Right hindlimb (tissue), 1 donor: ENCODE measurements at regions not wholly inside any gene's neighbourhood (a gene's known extent, or its start where the extent isn't known, plus 50 kb on each side); places are given as distances from the start of the nearest gene placed in this dataset.
A peak's percentile ranks its signal among the peaks of the same experiment; 100 is the strongest.

Experiments
- DNase-seq: peaks from one replicate; pipeline ENCODE4 v3.0.0-alpha.2; 2018

DNA sequence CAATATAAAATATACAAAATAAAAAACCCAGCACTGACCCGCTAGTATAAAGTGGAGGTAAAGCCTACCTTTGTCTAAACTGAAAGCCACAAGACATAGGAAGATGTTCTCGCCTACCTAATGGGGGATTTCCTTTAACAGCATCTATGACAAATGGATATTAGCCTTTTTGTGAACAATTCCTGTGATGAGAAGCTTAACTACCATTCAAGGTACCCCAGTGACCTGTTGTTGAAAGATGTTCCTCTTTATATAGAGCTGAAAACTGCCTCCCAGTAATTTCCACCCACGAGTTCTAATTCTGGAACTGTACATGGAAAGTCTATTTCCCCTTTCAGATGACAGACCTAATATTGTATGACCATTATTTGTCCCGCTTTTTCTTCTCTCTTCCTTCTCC lies 109.8 kb upstream of the RASGRP1 start:
- no peak for DNase-seq

DNA sequence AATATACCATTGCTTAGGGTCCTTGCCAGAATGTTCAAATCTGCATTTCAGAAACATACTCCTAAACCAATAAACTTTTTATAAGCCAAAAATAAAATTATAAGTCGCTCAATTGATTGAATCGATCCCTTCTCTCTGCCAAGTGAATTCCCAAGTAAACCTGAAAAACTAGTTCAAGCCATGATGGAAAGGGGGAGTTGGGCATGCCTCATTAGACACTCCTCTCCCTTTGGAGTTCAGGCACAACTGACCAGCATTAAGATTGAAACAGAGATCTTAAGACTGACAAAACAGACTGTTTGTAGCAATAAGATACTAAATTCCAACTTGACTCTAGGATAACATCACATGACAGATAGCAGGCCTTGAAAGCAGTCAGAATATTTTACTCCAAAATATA lies 113.7 kb upstream of the RASGRP1 start:
- DNase-seq, result no peak

DNA sequence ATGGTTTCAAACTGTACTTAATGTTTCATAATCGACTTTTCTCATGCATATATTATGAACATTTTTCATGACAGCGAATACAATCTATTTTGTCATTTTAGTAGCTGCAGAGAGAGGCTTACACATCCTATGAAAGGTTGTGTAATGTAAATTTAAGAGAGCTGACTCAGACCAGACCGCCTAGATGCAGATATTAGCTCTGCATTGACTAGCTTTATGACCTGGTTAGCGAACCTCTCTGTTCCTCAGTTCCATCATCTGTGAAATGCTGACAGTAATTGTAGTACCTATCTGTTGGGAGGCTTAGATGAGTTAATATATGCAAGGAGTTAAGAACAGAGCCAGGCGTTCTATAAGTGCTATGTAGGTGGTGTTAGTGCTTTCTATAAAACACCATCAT lies 116.2 kb upstream of the RASGRP1 start:
- DNase-seq, result no peak

DNA sequence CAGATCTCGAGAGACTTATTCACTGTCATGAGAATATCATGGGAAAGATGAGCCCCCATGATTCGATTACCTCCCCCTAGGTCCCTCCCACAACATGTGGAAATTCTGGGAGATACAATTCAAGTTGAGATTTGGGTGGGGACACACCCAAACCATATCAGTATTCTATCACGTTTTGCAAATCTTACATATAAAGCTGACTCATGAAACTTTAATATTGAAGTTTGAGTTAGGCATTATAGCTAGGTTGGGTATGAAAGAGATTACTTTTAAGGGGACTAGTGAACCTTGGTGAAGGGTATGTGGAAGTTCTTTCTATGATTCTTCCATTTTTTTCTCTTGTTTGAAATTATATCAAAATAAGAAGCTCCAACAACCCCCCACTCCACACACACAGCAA lies 117.7 kb upstream of the RASGRP1 start:
- no peak for DNase-seq

DNA sequence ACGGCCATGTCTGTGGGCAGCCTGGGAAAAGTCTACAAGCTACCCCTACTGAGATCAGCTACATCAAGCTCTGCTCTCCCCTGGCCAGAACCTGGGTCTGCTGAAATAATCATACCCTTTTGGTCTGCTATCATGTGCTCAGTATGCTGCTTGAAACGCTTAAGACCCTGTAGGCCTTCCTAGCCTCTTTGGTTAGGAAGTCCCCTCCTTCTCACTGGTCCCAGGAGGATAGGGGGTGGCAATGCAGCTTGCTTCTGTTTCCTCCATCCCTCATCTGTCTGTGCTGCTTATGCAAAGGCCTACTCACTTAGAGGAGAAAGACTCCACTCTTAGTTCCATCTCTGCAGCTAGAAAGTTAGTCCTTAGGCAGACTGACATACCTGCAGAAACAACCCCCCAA lies 118.2 kb upstream of the RASGRP1 start:
- DNase-seq, result no peak

DNA sequence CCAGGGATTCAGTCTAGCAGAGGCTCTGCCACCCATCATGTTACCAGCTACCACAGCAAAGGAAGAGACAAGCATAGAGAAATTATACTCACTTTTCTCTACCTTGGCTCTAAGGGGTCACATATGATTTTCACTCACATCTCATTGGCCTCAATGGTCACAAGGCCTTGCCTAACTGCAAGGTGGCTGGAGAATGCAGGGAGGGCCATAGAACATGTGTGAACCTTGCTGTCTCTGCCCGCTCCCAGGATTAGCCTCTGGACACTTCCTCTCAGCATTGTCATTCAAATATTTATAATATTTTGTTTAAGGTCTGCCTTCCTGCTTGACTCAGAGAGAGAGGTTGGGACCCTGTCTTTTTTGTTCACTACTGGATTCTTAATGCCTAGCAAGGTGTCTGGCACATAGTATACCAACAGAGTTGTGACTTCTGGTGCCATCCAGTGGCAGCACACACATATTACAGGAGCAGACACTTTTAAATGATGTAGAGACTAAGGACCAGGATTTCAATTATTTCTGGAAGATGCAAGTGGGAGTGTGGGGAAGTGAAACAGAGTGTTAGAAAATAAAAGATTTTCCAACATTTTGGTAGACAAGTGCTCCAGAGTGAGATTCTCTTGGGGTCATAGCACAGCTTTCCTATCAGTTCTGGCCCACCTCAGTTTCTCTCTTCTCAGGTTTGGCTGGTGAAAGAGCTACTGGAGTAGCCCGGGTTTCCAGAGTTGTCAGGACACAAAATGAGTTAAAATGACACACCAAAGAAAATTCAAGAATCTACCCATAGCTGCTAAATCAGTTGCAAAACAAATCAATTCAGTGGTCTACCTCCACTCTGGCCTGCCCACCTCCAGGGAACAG lies 119.0 kb upstream of the RASGRP1 start:
- DNase-seq, result peak; percentile 45

DNA sequence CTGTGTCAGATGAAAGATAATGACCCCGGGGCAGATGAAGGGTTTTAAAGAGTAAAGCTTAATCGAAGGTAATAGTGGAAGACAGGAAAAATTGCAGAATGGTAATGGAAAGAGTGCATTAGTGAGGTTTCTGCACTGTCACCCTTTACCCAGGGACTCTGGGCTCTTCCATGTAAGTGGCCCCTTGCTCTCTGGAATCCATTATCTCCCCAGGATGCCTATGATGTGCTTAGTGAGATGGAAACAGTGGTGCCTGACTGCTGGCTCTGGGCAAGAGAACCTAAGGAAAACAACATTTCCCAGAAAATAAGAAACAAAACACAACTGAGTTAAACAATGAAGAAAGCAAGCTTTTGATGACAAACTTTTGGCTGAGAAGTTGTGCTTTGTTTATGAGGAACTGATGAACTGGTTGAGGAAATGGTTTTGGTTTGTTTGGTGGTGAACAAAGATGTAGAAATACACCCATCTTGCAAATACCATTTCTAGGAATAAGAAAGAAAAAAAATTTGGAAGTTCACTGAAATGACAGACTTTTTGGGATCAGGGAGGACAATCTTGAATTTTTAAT lies 119.9 kb upstream of the RASGRP1 start:
- no peak for DNase-seq

DNA sequence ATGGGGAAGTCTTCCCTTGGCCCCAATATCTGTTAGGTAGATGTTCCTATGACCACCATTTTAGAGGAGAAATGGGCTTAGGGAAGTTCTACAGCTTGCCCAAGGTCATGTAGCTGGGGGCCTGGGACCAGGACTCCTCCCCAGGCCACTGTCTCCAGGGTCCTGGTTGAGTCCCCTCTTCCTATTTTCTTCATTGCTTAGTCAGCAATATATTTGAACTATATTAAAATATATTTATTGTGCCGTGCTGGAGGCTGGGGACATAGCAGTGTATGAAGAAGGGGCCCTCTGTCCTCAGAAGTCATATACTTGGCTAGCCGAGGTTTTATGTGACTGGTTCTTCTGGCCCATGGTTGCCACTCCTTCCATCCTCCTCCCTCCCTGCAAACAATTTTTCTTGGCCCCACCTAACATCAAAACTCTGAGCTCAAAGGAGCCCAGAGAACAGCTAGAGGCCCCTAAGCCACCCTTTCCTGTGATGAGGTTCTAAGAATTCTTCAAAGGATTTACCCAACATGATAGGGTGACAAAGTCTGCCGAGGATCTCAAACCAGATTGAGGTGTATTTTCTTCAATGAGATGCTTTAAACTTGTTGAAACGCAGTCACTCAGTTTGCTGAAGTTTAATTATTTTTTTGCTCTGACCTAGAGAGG lies 121.2 kb upstream of the RASGRP1 start:
- no peak for DNase-seq

DNA sequence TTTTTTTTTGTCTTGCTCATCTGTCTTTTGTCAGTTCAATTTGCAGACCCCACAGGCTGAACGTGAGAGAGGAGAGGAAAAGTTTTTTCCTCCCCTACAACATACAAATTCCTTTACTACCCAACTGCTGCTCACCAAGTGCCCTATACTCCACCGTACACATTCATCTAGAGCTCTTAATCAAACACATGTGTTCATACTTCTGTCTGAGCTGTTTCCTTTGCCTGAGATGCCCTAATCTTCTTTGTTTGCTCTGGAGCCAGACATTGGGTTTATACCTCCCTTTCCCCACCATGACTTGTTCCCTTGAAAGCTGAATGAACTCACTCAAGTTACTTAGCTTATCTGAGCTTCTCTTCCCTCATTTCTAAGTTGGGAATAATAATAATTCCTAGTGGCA lies 122.7 kb upstream of the RASGRP1 start:
- DNase-seq, result no peak

DNA sequence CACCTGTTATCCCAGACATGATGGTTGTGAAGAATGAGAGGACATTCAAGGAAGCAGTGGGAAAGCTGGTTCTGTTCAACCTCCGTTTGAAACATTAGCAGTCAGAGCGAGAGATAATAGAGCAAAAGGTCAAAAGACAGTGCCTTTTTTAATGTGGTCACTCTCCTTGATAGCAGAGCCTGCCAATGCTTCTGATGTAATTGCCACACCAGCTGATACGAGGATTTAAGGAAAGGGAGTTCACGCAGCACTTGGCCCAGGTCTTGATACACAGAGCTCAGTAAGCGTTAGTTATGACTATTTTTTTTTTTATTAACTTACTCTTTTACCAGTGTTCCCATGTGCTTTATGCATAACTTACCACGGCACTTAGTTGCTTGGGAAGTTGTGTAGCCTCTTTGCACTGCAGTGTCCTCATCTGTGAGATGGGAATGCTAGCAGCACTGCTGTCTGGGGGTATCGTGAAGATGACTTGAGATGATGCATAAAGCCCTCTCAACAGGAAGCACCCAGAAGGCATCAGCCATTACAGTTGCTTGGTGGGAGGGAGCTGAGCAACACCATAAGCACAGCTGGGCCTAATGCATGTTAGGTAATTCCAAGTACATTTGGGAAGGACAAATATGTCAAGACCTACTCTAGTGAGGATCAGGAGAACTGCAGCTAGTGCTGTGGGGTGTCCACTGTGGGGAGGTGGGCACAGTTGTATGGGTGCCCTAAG lies 123.3 kb upstream of the RASGRP1 start:
- no peak for DNase-seq

DNA sequence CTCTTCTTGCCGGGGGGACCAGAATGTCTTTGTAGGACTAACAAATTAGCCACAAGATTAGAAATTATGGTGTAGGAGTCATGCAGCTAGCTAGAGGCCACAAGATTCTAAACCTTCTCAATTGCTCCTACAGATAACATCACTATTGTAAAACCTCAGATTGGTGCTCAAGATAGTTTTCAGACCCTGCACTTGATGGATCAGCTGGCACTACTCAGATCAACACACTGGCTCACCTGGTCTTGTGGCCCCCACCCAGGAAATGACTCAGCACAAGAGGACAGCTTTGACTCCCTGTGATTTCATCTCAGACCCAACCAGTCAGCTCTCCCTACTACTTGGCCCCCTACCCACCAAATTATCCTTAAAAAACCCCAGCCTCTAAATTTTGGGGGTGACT lies 124.1 kb upstream of the RASGRP1 start:
- no peak for DNase-seq

DNA sequence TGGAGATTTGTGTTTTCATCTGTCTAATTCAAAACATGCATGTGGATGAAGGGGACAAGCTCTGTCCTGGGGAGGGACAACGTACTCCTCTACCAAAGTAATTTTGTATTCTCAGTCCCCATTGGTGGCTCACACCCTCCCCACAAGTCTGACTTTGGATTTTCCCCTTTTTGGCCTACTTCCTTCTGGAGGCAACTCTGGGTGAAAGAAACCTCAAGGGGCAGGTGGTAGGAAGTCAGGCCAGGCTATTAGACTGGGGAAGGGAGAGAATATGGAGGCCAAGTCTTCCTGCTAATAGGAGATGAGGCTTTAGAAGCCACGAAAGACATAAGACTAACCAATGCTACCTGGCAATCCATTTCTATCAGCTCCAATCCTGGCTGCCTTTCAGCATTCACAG lies 124.9 kb upstream of the RASGRP1 start:
- no peak for DNase-seq

DNA sequence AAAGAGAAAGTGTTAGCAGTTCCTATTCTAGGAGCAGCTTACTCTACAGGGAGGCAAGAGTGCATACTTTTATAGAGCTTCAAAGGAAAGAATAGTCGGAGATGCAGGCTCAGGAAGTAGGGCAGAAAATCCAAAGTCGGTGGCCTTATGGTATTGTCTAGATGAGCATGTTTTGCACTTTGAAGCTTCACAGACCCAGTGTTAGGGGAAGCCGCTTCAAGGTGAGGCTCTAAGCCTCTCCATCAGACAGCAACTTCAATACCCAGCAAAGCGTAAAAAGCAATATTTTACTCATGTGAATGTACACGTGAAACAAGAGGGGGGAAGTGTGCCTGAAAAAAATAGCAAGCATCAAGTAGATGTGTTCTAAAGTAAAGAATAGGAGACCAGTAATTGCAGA lies 125.6 kb upstream of the RASGRP1 start:
- no peak for DNase-seq

DNA sequence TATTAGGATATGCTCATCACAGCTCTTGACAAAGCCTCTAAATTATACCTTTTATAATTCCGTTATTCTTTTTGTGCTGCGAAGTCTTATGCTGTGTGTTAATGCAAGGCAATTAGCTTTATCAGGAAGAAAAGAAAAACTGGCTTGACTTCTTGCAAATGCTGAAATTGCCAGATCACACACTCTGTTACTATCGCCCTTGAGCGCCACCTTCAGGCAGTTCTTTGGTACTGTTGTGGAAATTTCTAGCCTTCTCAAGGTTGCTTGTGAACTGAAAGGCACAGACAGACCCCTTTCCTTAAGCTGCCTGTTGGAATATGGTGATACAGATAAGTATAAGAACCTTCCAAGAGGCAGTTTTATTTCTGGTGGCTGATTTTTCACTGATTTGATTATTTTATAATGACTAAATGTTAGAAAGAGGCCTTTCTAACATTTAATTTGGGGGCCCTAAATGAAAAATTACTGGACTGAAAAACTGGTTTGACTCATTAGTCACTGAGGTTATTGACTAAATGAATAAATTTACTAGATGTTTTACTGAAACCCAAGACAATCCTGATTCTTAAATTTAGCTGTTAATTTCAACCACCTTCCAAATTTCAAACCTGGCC lies 126.2 kb upstream of the RASGRP1 start:
- peak; percentile 59 for DNase-seq

DNA sequence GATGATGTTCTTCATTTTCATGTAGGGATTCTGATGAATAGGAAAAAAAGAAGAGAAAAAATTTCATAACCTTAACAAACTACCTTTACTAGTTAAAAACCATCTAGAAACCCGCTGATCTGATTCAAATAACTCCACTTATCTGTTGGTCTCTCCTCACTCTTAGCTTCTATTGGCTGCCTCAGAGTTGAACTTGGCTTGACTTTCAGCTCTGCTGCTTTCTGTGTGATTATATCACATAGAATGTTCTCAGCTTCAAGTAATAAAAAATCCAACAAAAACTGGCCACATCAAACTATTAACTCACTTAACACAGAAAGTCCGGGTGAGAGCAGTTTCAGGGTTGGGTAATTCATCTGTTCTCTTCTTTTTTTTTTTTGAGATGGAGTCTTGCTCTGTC lies 126.8 kb upstream of the RASGRP1 start:
- no peak for DNase-seq

DNA sequence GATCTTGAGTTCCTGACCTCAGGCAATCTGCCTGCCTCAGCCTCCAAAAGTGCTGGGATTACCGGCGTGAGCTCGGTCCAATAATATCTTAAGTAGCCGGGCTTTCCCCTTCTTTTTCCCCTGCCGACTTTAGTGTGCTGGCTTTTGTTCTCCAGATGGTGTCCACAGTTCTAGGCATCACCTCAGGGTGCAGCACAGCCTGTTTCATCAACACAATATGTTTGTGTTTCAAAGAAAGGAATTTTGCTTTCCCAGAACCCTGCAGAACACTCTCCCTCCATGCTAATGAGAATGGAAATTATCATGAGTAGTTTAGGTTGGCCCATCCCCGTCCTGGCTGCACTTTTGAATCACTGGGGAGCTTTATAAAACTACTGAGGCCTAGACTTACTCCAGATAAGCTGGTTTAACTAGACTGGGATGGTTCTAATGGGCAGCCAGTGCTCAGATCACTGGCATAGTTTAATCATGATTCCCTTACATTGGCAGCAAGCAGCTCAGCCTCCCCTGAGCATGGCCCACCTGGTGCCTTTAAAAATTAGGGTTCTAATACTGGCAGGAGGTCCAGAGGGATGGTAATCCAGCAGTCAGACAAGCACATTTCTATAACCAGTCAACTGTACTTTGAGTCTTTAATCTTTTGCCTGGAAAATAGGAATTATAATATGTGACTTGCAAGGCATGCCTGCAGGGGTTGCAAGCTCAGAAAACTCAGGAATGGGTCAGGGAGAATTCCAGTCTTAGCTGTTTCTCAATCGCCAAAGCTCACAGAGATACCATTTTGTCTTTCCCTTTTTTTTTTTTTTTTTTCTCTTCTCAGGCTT lies 127.6 kb upstream of the RASGRP1 start:
- no peak for DNase-seq

DNA sequence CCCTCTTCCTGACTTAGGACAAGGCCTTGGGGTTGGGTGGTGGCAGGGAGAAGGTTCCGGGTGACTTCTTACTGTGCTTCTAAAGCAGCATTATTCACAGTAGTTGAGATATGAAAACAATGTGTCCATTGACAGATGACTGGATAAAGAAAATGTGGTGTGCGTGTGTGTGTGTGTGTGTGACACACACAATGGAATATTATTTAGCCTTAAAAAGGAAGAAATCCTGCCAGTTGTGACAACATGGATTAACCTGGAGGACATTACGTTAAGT lies 128.1 kb upstream of the RASGRP1 start:
- DNase-seq, result no peak

DNA sequence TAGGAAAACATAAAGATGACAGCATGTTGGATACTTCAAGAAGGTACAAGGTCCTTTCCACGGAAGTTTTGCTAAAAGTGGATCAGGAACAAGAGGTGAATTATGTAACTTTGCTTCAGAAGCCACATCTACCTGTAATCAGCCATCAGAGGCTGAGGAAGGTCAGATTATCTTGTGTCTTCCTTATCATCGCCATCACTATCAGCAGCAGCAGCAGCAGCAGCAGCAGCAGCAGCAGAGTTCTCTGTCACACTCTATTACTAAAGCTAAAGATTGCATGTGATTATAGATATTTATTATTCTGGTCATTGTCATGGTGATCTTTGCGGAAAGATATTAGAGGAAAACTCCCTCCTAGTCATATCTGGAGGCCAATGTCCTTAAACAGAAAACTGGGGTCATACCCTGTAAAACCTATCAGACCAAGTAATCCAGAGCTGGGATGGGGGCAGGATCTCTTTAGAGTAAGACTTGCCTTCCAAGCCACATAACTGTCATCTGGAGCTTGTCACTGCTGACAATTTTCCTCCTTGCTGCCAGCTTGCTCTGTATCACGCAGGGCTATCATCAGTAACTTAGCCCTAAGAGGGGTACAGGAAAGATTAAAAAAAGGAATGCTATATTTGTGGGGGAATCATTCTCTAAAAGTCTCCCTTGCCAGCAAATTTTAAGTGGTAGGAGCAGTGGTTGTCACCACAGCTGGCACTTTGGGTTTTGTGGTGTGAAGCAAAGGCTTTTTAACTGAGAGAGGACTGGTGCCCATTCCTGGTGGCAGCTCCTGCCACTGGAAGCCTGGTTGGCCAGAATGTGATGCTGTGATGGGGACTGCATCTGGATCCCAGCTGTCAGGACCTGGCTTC lies 130.9 kb upstream of the RASGRP1 start:
- no peak for DNase-seq

DNA sequence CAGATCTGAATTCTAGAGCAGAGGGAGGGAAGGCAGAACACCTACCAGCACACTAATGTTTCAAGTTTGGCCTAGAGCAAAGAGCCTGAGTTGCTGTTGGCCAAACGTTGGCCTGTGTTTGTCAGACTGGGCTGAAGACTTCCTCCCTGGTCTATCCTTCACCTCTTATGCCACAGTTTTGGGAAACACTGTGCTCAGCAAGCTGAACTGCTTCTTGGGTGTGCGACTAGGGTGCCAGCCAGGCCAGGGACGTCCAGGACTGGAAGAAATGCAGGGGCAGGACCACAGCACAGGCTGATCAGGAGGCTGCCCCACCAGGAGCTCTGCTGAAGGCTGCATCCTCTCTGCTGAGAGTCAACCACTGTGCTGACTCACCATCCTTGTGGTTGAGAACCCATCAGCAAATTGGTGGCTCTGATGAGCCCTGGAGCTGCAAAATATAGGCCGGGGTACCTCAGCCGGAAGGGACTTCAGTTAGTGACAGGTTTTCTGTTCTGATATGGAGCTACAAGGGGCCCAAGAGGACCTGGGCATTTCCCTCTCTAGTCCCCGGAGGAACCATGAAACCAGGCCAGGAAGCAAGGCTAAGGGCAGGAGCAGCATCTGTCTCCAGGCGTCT lies 131.6 kb upstream of the RASGRP1 start:
- DNase-seq, result no peak

DNA sequence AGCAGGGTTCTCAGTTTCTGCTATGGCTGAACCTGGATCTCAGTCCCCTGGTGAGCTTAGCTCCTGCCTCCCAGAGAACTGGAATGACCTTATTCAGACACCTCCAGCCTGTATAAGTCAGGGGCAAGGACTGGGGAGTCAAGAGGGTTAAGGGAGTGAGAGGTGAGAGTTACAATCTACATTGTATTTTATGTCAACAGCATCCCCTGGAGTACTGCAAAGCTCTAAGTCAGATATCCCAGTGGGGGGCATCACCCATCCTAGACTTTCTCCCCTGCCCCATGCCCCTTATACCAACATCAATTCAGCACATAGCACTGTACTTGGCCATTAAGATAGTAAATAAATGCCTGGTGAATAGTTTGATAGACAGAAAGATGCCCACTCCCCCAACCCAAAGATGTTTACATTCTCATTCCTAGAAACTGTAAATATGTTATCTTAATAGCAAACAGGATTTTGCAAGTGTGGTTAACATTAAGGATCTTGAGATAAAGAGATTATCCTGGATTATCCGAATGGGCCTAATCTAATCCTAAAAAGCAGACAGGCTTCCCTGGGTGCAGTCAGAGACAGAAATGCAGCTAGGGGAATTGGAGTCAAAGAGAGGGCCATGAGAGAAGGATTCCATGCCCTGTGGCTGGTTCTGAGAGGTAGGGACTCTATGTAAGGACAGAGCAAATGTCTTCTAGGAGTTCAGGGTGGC lies 132.3 kb upstream of the RASGRP1 start:
- no peak for DNase-seq
